Smooth muscle cell (in vitro differentiated cells): ENCODE measurements at regions not wholly inside any gene's neighbourhood (a gene's known extent, or its start where the extent isn't known, plus 50 kb on each side); places are given as distances from the start of the nearest gene placed in this dataset.
A peak's percentile ranks its signal among the peaks of the same experiment; 100 is the strongest.

Experiments used
- DNase-seq: peaks from one replicate; lab custom pipeline; 2025; ENCODE audit not compliant: unreplicated experiment; lab: John Stamatoyannopoulos, UW
- H2AFZ ChIP-seq: fragments of 200-600 bp; sonication (generic); 2 replicates; pipeline ENCODE4 v1.6.0; 2016; ENCODE audit warnings: antibody characterized with exemption, low read depth, mild to moderate bottlenecking
- H3F3A ChIP-seq: fragments of 200-600 bp; sonication (generic); 2 replicates; pipeline ENCODE4 v1.6.0; 2017; ENCODE audit warnings: antibody characterized with exemption, low read depth
- H3K27ac ChIP-seq: fragments of 200-600 bp; sonication (generic); 2 replicates; pipeline ENCODE4 v1.5.1; 2016; ENCODE audit warnings: low read depth, mild to moderate bottlenecking
- H3K27me3 ChIP-seq: fragments of 200-600 bp; sonication (generic); 2 replicates; pipeline ENCODE4 v1.6.1; 2016; ENCODE audit warnings: low read depth, mild to moderate bottlenecking
- H3K36me3 ChIP-seq: fragments of 200-600 bp; sonication (generic); 2 replicates; pipeline ENCODE4 v1.5.1; 2016; ENCODE audit warnings: low read depth
- H3K4me1 ChIP-seq: fragments of 200-600 bp; sonication (generic); 2 replicates; pipeline ENCODE4 v1.5.1; 2016; ENCODE audit warnings: low read depth
- H3K4me2 ChIP-seq: fragments of 200-600 bp; sonication (generic); 2 replicates; pipeline ENCODE4 v1.6.0; 2016; ENCODE audit warnings: mild to moderate bottlenecking
- H3K4me3 ChIP-seq: fragments of 200-600 bp; sonication (generic); 2 replicates; pipeline ENCODE4 v1.5.1; 2016; ENCODE audit warnings: mild to moderate bottlenecking
- H3K79me2 ChIP-seq: fragments of 200-600 bp; sonication (generic); 2 replicates; pipeline ENCODE4 v1.6.0; 2016; ENCODE audit warnings: low read depth, mild to moderate bottlenecking
- H3K9ac ChIP-seq: fragments of 200-600 bp; sonication (generic); 2 replicates; pipeline ENCODE4 v1.6.0; 2016; ENCODE audit warnings: low read depth
- H3K9me3 ChIP-seq: fragments of 200-600 bp; sonication (generic); replicated peaks from 2 replicates; pipeline ENCODE4 v1.5.1; 2016; ENCODE audit warnings: low read depth
- H4K20me1 ChIP-seq: fragments of 200-600 bp; sonication (generic); 2 replicates; pipeline ENCODE4 v1.6.0; 2016; ENCODE audit warnings: low read depth
- CTCF ChIP-seq: fragments of 200-600 bp; sonication (generic); IDR thresholded peaks from 2 replicates; pipeline ENCODE4 v1.5.1; 2017; ENCODE audit warnings: borderline replicate concordance, mild to moderate bottlenecking, antibody characterized with exemption; ENCODE audit not compliant: insufficient read depth, poor library complexity, severe bottlenecking
- WGBS: methylation state at CpG from one replicate; pipeline ENCODE4 v1.1.7; 2016; ENCODE audit warnings: low lambda C conversion rate; 5-methylcytosine and 5-hydroxymethylcytosine counted together

GRCh38 chr9:7907551-7908337, 108.2 kb upstream of the DMAC1 start:
- no peaks in the 10 kb centered on the region for H4K20me1 ChIP-seq
- H3F3A ChIP-seq, result peaks cover 6% of the 10 kb centered on the region
- no peak overlapping the region for H3K27ac ChIP-seq
- no peaks in the 10 kb centered on the region for H3K79me2 ChIP-seq
- no peaks in the 10 kb centered on the region for H3K4me1 ChIP-seq
- no peaks in the 10 kb centered on the region for H3K36me3 ChIP-seq
- 59% methylated on average over 5 of the region's 5 CpGs for WGBS
- TF ChIP-seq CTCF, result no peak
- H2AFZ ChIP-seq, result no peak overlapping the region
- H3K4me2 ChIP-seq, result peak overlapping the region; percentile 25
- no peak overlapping the region for H3K9ac ChIP-seq
- H3K9me3 ChIP-seq, result no peaks in the 10 kb centered on the region
- H3K27me3 ChIP-seq, result no peaks in the 10 kb centered on the region
- H3K4me3 ChIP-seq, result no peak overlapping the region
- no peak for DNase-seq

- no peak for DNase-seq
- Histone ChIP-seq H3K4me3 (no peak overlapping the region), H3K9me3 (no peaks in the 10 kb centered on the region), H4K20me1 (no peaks in the 10 kb centered on the region), H3K4me1 (no peaks in the 10 kb centered on the region), H3K27me3 (no peaks in the 10 kb centered on the region), H2AFZ (no peak overlapping the region), H3K27ac (peak overlapping the region; percentile 44), H3K4me2 (peak overlapping the region; percentile 0), H3K9ac (no peak overlapping the region), H3F3A (peaks cover 4% of the 10 kb centered on the region), H3K79me2 (no peaks in the 10 kb centered on the region), H3K36me3 (no peaks in the 10 kb centered on the region)
- no peak for TF ChIP-seq CTCF
- WGBS, result 73% methylated on average over 2 of the region's 2 CpGs
Measured at GRCh38 chr9:7906783-7907550, 107.4 kb upstream of the DMAC1 start.

- no peaks in the 10 kb centered on the region for H3K27me3 ChIP-seq
- H3K27ac ChIP-seq, result no peak overlapping the region
- H3K36me3 ChIP-seq, result no peaks in the 10 kb centered on the region
- H3K4me2 ChIP-seq, result no peak overlapping the region
- no peaks in the 10 kb centered on the region for H4K20me1 ChIP-seq
- H2AFZ ChIP-seq, result no peak overlapping the region
- H3K4me3 ChIP-seq, result no peak overlapping the region
- DNase-seq, result no peak
- no peaks in the 10 kb centered on the region for H3F3A ChIP-seq
- H3K79me2 ChIP-seq, result no peaks in the 10 kb centered on the region
- 40% methylated on average over 4 of the region's 4 CpGs for WGBS
- no peaks in the 10 kb centered on the region for H3K4me1 ChIP-seq
- TF ChIP-seq CTCF, result no peak
- H3K9ac ChIP-seq, result no peak overlapping the region
- H3K9me3 ChIP-seq, result no peaks in the 10 kb centered on the region
Measured at GRCh38 chr9:7901621-7902020, 102.0 kb upstream of the DMAC1 start.
